ENCODE measurements at regions not wholly inside any gene's neighbourhood (a gene's known extent, or its start where the extent isn't known, plus 50 kb on each side); places are given as distances from the start of the nearest gene placed in this dataset.

DNA sequence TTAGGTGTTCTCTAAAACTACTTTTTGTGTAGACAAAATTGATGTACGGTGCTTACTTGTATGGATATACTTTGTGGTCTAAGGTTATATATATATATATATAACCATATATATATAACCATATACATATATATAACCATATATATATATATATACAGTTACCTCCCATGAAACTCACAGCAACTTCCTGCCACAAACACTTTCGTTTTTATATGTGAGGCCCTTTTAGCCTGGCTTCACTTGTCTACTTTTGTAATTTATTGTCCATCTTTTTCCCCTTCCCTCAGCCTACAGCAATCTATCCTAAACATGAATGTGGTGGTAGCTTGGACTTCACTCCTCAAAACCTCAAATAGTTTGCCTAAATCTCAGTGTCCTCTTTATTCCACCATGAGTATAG lies 72.8 kb upstream of the NPFFR2 start:
- TF ChIP-seq POLR2A (IDR thresholded peaks at IDR 0.05; ENCODE audit: low read length) (no peak), GATA1 (IDR thresholded peaks at IDR 0.05; ENCODE audit: low read depth, low read length) (no peak)
